ENCODE measurements at regions not wholly inside any gene's neighbourhood (a gene's known extent, or its start where the extent isn't known, plus 50 kb on each side); places are given as distances from the start of the nearest gene placed in this dataset.

DNA sequence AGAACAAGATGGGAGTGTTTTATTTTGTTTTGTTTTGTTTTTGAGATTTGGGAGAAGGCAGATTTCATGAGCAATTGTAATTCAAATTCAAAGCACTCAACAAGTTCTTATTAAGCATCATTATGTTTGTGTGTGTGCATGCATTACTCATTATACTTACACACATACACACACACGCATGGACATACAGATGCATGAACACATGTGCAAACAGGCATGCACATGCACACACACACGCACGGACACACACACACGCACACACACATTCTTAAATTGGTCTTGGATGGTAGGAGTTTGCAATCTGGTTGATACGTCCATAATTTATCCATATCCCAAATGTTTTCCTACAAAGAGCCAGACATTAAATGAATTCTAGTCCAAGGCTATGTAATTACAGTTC lies 702.8 kb downstream of the INHBA start:
- DNase-seq (ENCODE audit: extremely low spot score, insufficient read length, low read depth) (no peak), FAIRE-seq (no peak)

DNA sequence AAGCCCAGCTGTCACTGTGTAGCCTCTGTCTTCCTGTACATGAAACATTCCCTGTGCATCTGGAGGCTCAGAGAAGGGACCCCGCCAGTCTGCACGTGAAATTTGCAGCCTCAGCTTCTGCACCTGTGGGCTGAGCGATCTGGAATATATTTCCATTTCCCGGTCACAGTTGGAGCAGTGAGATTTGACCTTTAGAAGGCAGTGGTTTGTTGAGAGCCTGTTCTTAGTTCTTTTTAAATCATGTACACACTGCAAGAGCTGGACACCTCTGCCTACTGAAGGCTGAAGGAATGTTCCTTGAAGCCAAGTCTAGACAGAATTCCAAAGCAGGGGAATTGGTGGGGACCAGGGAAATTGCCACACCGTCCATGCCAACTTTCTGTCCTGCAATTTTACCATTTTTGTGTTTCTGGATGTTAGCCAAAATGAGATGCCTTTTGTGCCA lies 706.6 kb downstream of the INHBA start:
- DNase-seq (ENCODE audit: extremely low spot score, insufficient read length, low read depth) (no peak), FAIRE-seq (no peak)

DNA sequence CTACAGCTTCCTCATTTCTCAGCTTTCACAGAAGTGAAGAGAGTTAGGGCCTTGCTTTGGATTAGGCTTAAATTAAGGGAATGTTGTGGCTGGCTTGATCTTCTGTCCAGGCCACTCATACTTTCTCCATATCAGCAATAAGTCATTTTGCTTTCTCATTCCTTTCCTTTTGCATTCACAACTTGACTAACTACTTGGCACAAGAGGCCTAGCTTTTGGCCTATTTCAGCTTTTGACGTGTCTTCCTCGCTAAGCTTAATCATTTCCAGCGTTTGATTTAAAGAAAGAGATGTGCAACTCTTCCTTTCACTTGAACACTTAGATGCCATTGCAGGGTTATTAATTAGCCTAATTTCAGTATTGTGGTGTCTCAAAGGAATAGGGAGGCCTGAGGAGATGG lies 712.0 kb downstream of the INHBA start:
- DNase-seq (ENCODE audit: extremely low spot score, insufficient read length, low read depth) (no peak), FAIRE-seq (no peak)

- no peak for DNase-seq (ENCODE audit: extremely low spot score, insufficient read length, low read depth)
- no peak for FAIRE-seq
Measured at GRCh38 chr7:40987571-40987970, 715.3 kb downstream of the INHBA start.

GRCh38 chr7:40986351-40986873 lies 716.5 kb downstream of the INHBA start:
- FAIRE-seq: no peak
- no peak for DNase-seq (ENCODE audit: extremely low spot score, insufficient read length, low read depth)

DNA sequence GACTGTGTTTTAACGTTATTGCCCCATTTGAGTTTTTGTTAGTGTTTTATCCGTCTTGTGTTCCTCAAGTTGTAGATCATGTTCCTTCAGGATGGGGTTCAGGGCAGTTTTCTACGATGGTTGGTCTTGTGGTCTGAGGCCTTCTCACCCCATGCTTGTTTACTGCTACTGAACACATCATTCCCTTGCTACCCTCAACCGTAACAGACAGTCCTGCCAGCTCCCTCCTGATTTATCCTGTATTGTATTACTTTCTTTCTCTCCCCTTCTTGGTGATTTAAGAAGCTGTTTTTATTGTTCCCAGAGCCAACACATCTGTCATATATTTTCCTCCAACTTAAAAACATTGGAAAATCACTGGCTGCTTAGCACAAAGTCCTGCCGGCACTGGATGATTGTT lies 719.8 kb downstream of the INHBA start:
- DNase-seq (ENCODE audit: extremely low spot score, insufficient read length, low read depth) (no peak), FAIRE-seq (no peak)

DNA sequence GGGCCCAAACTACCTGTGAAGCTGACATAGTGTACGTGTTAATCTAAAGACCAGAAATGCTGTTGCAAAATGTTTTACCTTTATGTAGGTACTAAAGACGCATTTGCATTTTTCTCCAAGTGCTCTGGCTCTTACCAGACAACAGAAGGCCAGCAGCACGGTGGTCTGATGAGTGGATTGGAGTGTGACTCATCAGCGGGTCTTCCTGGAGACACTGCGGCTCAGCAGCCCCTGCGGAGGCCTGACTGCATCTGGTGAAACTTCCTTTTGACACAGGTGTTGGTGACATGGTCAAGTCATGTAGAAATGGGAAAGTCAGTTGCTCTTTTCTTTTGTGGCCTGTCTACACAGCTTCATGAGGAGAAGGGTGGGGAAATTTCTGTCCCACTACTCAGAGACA lies 723.6 kb downstream of the INHBA start:
- DNase-seq (ENCODE audit: extremely low spot score, insufficient read length, low read depth): no peak
- FAIRE-seq: no peak

GRCh38 chr7:40978047-40978446 lies 724.8 kb downstream of the INHBA start:
- FAIRE-seq (no peak), DNase-seq (ENCODE audit: extremely low spot score, insufficient read length, low read depth) (no peak)

DNA sequence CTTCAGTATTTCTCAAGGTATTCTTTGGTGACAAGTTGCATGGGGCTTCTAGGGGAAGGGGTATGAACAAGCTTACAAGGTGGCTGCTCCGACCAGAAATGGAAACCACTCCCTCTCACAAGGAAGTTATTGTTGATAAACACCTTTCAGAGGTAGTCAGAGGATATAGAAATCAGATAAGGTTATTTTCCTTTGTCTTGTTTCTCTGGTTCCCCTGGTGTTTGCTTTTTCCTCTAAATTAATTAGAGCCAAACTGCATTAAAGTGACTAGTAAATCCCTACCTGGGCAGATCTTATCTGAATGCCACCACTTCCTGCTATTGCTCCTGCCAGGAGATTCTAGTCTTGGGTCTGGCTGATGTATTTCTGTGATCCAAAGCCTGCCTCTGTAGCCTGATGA lies 725.4 kb downstream of the INHBA start:
- DNase-seq (ENCODE audit: extremely low spot score, insufficient read length, low read depth) (no peak), FAIRE-seq (no peak)

- DNase-seq (ENCODE audit: extremely low spot score, insufficient read length, low read depth) (no peak), FAIRE-seq (no peak)
Measured at GRCh38 chr7:40972426-40972825, 730.5 kb downstream of the INHBA start.

- FAIRE-seq (no peak), DNase-seq (ENCODE audit: extremely low spot score, insufficient read length, low read depth) (no peak)
Measured at GRCh38 chr7:40969641-40970040, 733.2 kb downstream of the INHBA start.

- no peak for DNase-seq (ENCODE audit: extremely low spot score, insufficient read length, low read depth)
- FAIRE-seq: no peak
Measured at GRCh38 chr7:40966693-40967092, 736.2 kb downstream of the INHBA start.

DNA sequence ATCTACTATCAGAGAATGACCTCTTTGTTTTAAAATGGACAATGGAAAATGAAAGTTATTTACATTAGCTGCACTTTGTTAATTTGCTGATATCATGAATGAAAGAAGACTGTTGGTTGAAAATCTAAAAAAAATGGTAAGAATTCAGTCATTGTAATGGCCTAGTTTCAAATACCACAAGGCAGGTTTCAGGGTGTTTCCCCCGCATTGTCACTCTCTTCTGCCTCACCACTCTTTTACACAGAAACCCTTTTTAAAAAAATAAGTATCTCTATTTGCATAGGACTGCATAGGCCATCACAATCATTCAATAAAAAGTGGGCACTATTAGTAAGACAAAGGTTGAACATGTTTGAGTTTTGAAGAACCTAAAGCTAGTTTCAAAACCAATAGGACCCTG lies 737.1 kb downstream of the INHBA start:
- no peak for DNase-seq (ENCODE audit: extremely low spot score, insufficient read length, low read depth)

GRCh38 chr7:40965016-40965415 lies 737.9 kb downstream of the INHBA start:
- DNase-seq (ENCODE audit: extremely low spot score, insufficient read length, low read depth) (no peak), FAIRE-seq (no peak)

More for the DNA sequence above, 737.1 kb downstream of the INHBA start:
- FAIRE-seq: no peak

GRCh38 chr7:40964610-40965009 lies 738.3 kb downstream of the INHBA start:
- FAIRE-seq: no peak
- DNase-seq (ENCODE audit: extremely low spot score, insufficient read length, low read depth): no peak

GRCh38 chr7:40959955-40960354 lies 742.9 kb downstream of the INHBA start:
- DNase-seq (ENCODE audit: extremely low spot score, insufficient read length, low read depth) (no peak), FAIRE-seq (no peak)

- no peak for DNase-seq (ENCODE audit: extremely low spot score, insufficient read length, low read depth)
- FAIRE-seq: no peak
Measured at GRCh38 chr7:40948239-40948638, 754.7 kb downstream of the INHBA start.

DNA sequence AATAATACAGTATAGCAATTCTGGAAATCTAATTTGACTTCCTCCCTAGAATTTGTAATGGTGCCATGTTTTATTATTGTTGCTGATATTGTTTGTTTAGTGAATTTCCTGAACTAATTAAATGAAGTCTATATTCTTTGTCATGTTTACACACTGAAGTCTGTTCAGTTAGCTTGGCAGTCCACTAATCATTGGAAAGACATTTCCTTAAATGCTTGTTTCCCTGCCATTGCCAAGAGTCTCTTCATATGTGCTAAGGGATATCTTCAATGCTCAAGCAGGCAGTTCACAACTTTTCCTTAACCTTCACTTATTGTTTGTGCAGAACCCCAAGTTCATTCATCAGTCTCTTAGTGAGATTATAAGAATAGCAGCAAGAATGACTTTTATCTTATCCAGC lies 755.3 kb downstream of the INHBA start:
- FAIRE-seq: no peak

GRCh38 chr7:40946549-40946948 lies 756.3 kb downstream of the INHBA start:
- no peak for FAIRE-seq

More for the DNA sequence above, 755.3 kb downstream of the INHBA start:
- no peak for DNase-seq (ENCODE audit: extremely low spot score, insufficient read length, low read depth)

DNA sequence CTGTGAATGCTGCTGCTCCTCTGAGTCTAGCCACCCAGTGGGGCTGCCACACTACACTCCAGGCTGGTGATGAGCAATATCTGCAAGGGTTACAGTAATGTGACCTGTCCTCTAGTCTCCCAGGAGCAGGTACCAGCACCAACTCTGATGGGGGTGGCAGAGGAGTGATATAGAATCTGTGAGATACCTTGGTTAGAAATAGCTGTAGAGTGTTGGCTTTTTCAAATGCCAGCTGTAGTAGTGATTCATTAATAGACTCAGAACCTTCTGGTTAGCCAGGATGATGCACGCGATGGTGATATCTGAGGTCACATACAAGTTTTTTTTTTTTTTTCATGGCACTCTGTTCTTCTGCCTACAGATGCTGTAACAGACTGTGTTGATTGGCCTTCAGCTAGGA lies 757.1 kb downstream of the INHBA start:
- FAIRE-seq (no peak), DNase-seq (ENCODE audit: extremely low spot score, insufficient read length, low read depth) (no peak)

More at GRCh38 chr7:40946549-40946948, 756.3 kb downstream of the INHBA start:
- no peak for DNase-seq (ENCODE audit: extremely low spot score, insufficient read length, low read depth)

DNA sequence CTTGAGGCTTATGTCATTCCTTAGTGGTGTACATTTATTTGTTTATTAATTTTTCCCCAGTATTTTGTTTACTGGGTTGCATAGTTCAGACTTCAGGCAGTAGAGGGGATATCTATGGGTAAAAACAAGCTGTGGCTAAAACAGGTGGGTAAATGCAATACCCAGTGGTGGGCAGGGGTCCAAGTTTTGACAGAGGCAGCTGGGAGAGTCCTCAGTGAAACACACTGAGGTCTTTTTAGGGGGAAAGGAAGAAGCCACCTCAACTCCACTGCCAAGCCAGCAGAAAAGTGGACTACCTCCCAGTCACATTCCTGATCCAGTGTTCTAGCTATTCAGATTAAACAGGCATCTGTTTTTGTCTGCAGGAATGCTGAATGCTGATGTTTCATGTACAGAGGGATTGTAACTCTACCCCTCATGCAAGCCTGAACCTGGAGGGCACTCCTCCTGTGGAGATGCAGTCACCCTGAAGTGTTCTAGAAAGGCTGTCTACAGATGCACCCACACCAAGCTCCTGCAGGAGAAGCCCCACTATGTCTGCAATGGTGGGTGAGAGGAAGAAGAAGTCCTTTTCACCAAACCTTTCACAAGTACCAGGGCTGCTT lies 757.8 kb downstream of the INHBA start:
- FAIRE-seq (no peak), DNase-seq (ENCODE audit: extremely low spot score, insufficient read length, low read depth) (no peak)

DNA sequence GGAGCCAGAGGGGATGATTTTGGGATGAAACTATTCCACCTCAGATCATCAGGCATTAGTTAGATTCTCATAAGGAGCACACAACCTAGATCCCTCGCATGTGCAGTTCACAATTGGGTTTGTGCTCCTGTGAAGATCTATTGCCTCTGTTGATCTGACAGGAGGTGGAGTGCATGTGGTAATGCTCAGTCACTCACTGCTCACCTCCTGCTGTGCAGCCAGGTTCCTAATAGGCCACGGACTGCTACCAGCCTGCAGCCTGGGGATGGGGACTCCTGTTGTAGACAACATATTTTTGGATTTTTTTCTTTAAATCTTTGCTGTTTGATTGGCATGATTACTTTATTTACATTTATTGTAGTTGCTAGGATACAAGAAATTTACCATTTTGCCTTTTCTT lies 765.0 kb downstream of the INHBA start:
- DNase-seq (ENCODE audit: extremely low spot score, insufficient read length, low read depth): no peak
- FAIRE-seq: no peak

Data from GM18507 (cell line).